ENCODE measurements at regions not wholly inside any gene's neighbourhood (a gene's known extent, or its start where the extent isn't known, plus 50 kb on each side); places are given as distances from the start of the nearest gene placed in this dataset.

- no peak for DNase-seq
These were observed 60.2 kb upstream of the NEDD9 start for GRCh38 chr6:11292594-11293236.

- no peak for DNase-seq
These were observed 59.6 kb upstream of the NEDD9 start for GRCh38 chr6:11292091-11292490.

- no peak for DNase-seq
These were observed 59.1 kb upstream of the NEDD9 start for GRCh38 chr6:11291582-11291981.

GRCh38 chr6:11290027-11290426 is 57.6 kb upstream of the NEDD9 start:
- DNase-seq, result no peak

- DNase-seq, result no peak
These were observed 55.6 kb upstream of the NEDD9 start for GRCh38 chr6:11288065-11288464.

GRCh38 chr6:11284996-11285395 is 52.5 kb upstream of the NEDD9 start:
- no peak for DNase-seq

GRCh38 chr6:11283629-11284028 is 51.2 kb upstream of the NEDD9 start:
- no peak for DNase-seq

- no peak for DNase-seq
These were observed 50.4 kb upstream of the NEDD9 start for GRCh38 chr6:11282875-11283274.
